WTC11 (cell line): ENCODE measurements at regions not wholly inside any gene's neighbourhood (a gene's known extent, or its start where the extent isn't known, plus 50 kb on each side); places are given as distances from the start of the nearest gene placed in this dataset.
"Not testable (repeated sequence)": the region's sequence is repeated elsewhere in the genome, so short reads cannot be mapped to it uniquely, and the experiment has no call there.

Source experiments
- ATF3 ChIP-seq: sonication (generic); formaldehyde crosslinking; conservative IDR thresholded peaks from 2 replicates; pipeline ENCODE4 v1.8.1; 2022; ENCODE audit warnings: mild to moderate bottlenecking, missing genetic modification reagents
- CBFB ChIP-seq: sonication (generic); formaldehyde crosslinking; IDR thresholded peaks from 2 replicates; pipeline ENCODE4 v1.8.1; 2022; ENCODE audit warnings: mild to moderate bottlenecking, low read depth, missing genetic modification reagents
- IRF2 ChIP-seq: sonication (generic); formaldehyde crosslinking; IDR thresholded peaks from 2 replicates; pipeline ENCODE4 v1.8.0; 2022; ENCODE audit warnings: low read depth, missing genetic modification reagents, borderline replicate concordance
- NR2C2 ChIP-seq: sonication (generic); formaldehyde crosslinking; IDR thresholded peaks from 2 replicates; pipeline ENCODE4 v1.8.0; 2022; ENCODE audit warnings: mild to moderate bottlenecking, missing genetic modification reagents
- SMAD3 ChIP-seq: sonication (generic); formaldehyde crosslinking; IDR thresholded peaks from 2 replicates; pipeline ENCODE4 v1.8.0; 2022; ENCODE audit warnings: missing genetic modification reagents, mild to moderate bottlenecking, borderline replicate concordance
- SP1 ChIP-seq: sonication (generic); formaldehyde crosslinking; conservative IDR thresholded peaks from 2 replicates; pipeline ENCODE4 v1.8.1; 2022; ENCODE audit warnings: missing genetic modification reagents
- USF2 ChIP-seq: sonication (generic); formaldehyde crosslinking; IDR thresholded peaks from 2 replicates; pipeline ENCODE4 v1.8.1; 2023; ENCODE audit warnings: mild to moderate bottlenecking, missing genetic modification reagents, moderate library complexity
- ZBTB21 ChIP-seq: sonication (generic); formaldehyde crosslinking; IDR thresholded peaks from 2 replicates; pipeline ENCODE4 v1.8.1; 2023; ENCODE audit warnings: mild to moderate bottlenecking, missing genetic modification reagents, borderline replicate concordance
- ZNF121 ChIP-seq: sonication (generic); formaldehyde crosslinking; IDR thresholded peaks from 2 replicates; pipeline ENCODE4 v1.8.0; 2023; ENCODE audit warnings: missing genetic modification reagents
- ZNF263 ChIP-seq: sonication (generic); formaldehyde crosslinking; IDR thresholded peaks from 2 replicates; pipeline ENCODE4 v1.8.1; 2022; ENCODE audit warnings: low read depth, mild to moderate bottlenecking, moderate library complexity, missing genetic modification reagents
- ZNF281 ChIP-seq: sonication (generic); formaldehyde crosslinking; IDR thresholded peaks from 2 replicates; pipeline ENCODE4 v1.8.0; 2023; ENCODE audit warnings: mild to moderate bottlenecking, missing genetic modification reagents
- TF ChIP-seq, protein P1 (sequence below): fragments of 200-600 bp; IDR thresholded peaks from 2 replicates; pipeline ENCODE4 v1.8.0; 2022; ENCODE audit warnings: antibody characterized with exemption

DNA sequence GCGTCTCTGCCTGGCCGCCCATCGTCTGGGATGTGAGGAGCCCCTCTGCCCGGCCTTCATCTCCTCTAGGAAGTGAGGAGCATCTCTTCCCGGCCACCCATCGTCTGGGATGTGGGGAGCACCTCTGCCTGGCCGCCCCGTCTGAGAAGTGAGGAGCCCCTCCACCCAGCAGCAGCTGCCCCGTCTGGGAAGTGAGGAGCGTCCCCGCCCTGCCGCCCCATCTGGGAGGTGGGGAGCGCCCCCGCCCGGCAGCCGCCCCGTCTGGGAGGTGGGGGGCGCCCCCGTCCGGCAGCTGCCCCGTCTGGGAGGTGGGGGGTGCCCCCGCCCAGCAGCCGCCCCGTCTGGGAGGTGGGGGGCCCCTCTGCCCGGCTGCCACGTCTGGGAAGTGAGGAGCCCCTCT, 153.7 kb upstream of the MYRIP start:
- TF ChIP-seq, protein P1, sequence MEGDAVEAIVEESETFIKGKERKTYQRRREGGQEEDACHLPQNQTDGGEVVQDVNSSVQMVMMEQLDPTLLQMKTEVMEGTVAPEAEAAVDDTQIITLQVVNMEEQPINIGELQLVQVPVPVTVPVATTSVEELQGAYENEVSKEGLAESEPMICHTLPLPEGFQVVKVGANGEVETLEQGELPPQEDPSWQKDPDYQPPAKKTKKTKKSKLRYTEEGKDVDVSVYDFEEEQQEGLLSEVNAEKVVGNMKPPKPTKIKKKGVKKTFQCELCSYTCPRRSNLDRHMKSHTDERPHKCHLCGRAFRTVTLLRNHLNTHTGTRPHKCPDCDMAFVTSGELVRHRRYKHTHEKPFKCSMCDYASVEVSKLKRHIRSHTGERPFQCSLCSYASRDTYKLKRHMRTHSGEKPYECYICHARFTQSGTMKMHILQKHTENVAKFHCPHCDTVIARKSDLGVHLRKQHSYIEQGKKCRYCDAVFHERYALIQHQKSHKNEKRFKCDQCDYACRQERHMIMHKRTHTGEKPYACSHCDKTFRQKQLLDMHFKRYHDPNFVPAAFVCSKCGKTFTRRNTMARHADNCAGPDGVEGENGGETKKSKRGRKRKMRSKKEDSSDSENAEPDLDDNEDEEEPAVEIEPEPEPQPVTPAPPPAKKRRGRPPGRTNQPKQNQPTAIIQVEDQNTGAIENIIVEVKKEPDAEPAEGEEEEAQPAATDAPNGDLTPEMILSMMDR = not testable (repeated sequence)
- not testable (repeated sequence) for TF ChIP-seq NR2C2; ZNF263; SP1 (CRISPR knock-in tag); SMAD3 (CRISPR knock-in tag); CBFB (CRISPR knock-in tag); ATF3 (CRISPR knock-in tag); USF2; IRF2; ZNF121 (CRISPR knock-in tag); ZBTB21 (CRISPR knock-in tag); ZNF281 (CRISPR knock-in tag)
